Left ventricle myocardium inferior (tissue), 1 donor: ENCODE measurements at regions not wholly inside any gene's neighbourhood (a gene's known extent, or its start where the extent isn't known, plus 50 kb on each side); places are given as distances from the start of the nearest gene placed in this dataset.
"Not testable (repeated sequence)": the region's sequence is repeated elsewhere in the genome, so short reads cannot be mapped to it uniquely, and the experiment has no call there.

Source experiments
- DNase-seq: peaks from one replicate; pipeline ENCODE4 v3.0.0-alpha.2; 2020
- H3K27ac ChIP-seq: fragments of 200-600 bp; replicated peaks from 2 replicates; pipeline ENCODE4 v1.8.0; 2021
- H3K27me3 ChIP-seq: fragments of 200-600 bp; 2 replicates; pipeline ENCODE4 v1.8.0; 2021; ENCODE audit warnings: low read depth
- H3K36me3 ChIP-seq: fragments of 200-600 bp; 2 replicates; pipeline ENCODE4 v1.8.0; 2021
- H3K4me1 ChIP-seq: fragments of 200-600 bp; 2 replicates; pipeline ENCODE4 v1.8.0; 2021
- H3K4me3 ChIP-seq: fragments of 200-600 bp; 2 replicates; pipeline ENCODE4 v1.8.0; 2021; ENCODE audit warnings: mild to moderate bottlenecking, moderate library complexity
- H3K9me3 ChIP-seq: fragments of 200-600 bp; replicated peaks from 2 replicates; pipeline ENCODE4 v1.8.0; 2021
- intact Hi-C: fragments of 100-400 bp; cut with micrococcal nuclease; formaldehyde crosslinking; loops from one replicate; pipeline ENCODE4 v1.11.0; 2022
- TF ChIP-seq, protein P1 (sequence below): fragments of 200-600 bp; IDR thresholded peaks from 2 replicates; pipeline ENCODE4 v1.8.0; 2021; ENCODE audit warnings: antibody characterized with exemption, mild to moderate bottlenecking, borderline replicate concordance
- donor health status: DM: no; HTN: yes; CAD: no; lungs with severe emphysema.

DNA sequence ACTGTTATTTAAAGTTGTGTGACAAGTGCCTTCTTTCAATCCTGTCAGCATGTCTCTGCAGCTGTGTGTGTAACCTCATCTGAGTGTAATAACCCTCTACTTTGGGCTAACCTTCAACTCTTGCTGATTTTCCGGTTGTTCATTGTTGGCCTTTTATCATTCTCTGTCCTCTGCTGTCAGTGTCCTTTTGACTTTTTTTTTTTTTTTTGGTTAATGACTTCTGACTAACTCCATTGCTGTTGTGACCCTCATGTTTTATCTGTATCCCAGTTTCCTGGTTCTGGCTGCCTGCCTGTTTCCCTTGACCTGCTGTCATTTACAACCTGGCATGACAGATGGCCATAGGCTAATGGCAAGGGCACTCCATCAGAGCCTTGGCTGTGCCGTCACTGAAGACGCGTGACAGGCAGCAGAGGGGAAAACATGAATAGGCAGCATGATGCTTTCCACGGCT lies 145.7 kb upstream of the MAN1A1 start:
- no peaks in the 10 kb centered on the region for H3K27me3 ChIP-seq
- no peaks in the 10 kb centered on the region for H3K4me1 ChIP-seq
- TF ChIP-seq, protein P1, sequence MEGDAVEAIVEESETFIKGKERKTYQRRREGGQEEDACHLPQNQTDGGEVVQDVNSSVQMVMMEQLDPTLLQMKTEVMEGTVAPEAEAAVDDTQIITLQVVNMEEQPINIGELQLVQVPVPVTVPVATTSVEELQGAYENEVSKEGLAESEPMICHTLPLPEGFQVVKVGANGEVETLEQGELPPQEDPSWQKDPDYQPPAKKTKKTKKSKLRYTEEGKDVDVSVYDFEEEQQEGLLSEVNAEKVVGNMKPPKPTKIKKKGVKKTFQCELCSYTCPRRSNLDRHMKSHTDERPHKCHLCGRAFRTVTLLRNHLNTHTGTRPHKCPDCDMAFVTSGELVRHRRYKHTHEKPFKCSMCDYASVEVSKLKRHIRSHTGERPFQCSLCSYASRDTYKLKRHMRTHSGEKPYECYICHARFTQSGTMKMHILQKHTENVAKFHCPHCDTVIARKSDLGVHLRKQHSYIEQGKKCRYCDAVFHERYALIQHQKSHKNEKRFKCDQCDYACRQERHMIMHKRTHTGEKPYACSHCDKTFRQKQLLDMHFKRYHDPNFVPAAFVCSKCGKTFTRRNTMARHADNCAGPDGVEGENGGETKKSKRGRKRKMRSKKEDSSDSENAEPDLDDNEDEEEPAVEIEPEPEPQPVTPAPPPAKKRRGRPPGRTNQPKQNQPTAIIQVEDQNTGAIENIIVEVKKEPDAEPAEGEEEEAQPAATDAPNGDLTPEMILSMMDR: no peak
- no peaks in the 10 kb centered on the region for H3K36me3 ChIP-seq
- intact Hi-C loops: no loop called here
- no peak overlapping the region for H3K4me3 ChIP-seq
- peak; percentile 30 for DNase-seq
- peaks cover 22% of the 10 kb centered on the region for H3K9me3 ChIP-seq
- H3K27ac ChIP-seq: peak overlapping the region; percentile 27

DNA sequence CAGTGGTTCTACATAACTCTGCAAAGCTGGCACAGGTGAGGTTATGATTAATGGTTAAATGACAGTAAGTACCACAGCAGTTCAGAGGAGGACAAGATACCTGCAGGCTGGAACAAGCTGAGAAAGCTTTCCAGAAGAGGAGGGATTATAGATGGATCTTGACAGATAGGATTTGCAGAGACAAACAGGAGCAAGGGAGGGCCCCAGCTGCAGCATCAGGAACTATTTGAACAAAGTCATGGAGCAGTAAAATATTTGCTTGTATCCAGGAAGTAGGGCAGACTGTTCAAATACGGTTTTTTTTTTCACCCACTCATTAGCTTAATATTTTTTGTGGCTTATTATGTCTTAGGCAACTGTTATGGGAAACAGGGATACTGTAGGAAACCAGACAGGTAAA lies 144.4 kb upstream of the MAN1A1 start:
- DNase-seq: no peak

DNA sequence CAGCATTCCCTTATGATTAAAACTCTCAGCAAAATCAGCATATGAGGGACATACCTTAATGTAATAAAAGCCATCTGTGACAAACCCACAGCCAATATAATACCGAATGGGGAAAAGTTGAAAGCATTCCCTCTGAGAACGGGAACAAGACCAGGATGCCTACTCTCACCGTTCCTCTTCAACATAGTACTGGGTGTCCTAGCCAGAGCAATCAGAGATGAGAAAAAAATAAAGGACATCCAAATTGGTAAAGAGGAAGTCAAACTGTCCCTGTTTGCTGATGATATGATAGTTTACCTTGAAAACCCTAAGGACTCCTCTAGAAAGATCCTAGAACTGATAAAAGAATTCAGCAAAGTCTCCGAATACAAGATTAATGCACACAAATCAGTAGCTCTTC lies 141.6 kb upstream of the MAN1A1 start:
- H3K27ac ChIP-seq, H3K4me1 ChIP-seq, DNase-seq, H3K36me3 ChIP-seq, H3K4me3 ChIP-seq, H3K27me3 ChIP-seq, intact Hi-C loops: not testable (repeated sequence)
- H3K9me3 ChIP-seq: peaks cover 35% of the 10 kb centered on the region

More for the DNA sequence above, 144.4 kb upstream of the MAN1A1 start:
- TF ChIP-seq, protein P1: no peak
- Histone ChIP-seq H3K4me3 (no peak overlapping the region), H3K4me1 (no peaks in the 10 kb centered on the region), H3K36me3 (no peaks in the 10 kb centered on the region), H3K9me3 (peaks cover 35% of the 10 kb centered on the region), H3K27me3 (no peaks in the 10 kb centered on the region), H3K27ac (no peak overlapping the region)
- intact Hi-C loops: no loop called here

DNA sequence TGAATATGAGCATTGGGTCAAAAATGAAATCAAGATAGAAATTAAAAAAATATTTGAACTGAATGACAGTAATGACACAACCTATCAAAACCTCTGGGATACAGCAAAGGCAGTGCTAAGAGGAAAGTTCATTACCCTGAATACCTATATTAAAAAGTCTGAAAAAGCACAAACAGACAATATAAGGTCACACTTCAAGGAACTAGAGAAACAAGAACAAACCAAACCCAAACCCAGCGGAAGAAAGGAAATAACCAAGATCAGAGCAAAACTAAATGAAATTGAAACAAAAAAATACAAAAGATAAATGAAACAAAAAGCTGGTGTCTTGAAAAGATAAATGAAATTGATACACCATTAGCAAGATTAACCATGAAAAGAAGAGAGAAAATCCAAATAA lies 140.5 kb upstream of the MAN1A1 start:
- H3K9me3 ChIP-seq: peaks cover 35% of the 10 kb centered on the region
- H3K4me3 ChIP-seq, H3K27ac ChIP-seq, H3K27me3 ChIP-seq, H3K36me3 ChIP-seq, H3K4me1 ChIP-seq, intact Hi-C loops, DNase-seq: not testable (repeated sequence)

DNA sequence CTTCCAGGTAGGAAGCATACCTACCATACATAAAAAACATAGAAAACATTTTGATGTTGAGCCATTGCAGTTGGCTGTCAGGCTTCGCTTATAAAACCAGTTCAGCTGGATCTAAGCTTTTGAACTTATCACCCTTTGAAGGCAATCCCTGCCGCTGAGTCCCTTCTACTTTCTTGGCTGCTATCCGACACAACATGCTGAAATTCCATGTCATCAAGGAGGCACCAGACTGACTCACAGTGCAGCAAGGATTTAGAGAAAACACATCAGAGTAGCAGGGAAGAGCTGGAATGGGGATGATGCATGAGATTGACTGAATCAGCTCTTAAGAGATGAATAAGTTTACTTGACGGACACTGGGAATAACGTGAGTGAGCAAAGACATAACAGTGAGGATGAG lies 135.0 kb upstream of the MAN1A1 start:
- Histone ChIP-seq H3K9me3 (peaks cover 7% of the 10 kb centered on the region), H3K27me3 (no peaks in the 10 kb centered on the region), H3K4me3 (no peak overlapping the region), H3K27ac (no peak overlapping the region), H3K4me1 (peaks cover 4% of the 10 kb centered on the region), H3K36me3 (no peaks in the 10 kb centered on the region)
- intact Hi-C loops: no loop called here
- TF ChIP-seq, protein P1: no peak
- DNase-seq: no peak

DNA sequence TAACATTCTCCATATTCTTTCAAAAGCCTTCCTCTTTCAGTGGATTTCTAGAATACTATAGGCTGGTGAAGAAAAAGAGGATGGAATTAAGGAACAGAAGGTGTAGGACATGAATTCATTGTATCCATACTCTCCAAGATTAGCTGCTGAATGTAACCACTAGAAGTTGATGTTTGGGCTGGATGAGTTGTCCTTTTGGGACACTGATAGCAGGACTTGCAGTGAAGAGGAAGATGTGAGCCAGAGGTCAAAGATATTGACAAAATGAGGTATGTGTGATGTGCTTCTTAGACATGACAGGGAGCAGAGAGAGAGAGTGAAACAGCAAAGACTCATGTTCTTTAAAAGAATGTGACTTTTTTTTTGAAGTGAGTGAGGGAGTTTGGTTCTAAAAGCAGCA lies 134.3 kb upstream of the MAN1A1 start:
- intact Hi-C loops: no loop called here
- TF ChIP-seq, protein P1: no peak

DNA sequence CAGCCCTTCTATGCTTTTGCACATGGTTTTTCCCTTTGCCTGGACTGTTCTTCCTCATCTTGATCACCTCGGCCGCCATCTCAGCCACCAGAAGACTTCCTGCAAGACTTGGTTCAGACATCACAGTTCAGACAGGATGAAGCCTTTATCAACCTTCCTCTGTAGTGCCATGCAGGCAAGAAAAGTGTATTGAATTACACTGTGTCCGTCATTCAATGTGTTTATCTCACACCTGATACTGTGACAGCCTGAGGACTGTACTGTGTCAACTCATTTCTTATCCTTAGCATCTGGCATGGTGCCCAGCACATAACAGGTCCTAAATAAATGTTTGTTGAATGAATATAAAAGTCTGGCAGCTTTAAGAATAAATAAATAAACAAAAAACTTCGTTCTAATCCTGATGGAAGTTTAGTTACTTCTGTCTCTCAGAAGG lies 133.3 kb upstream of the MAN1A1 start:
- peaks cover 4% of the 10 kb centered on the region for H3K4me1 ChIP-seq
- H3K36me3 ChIP-seq: no peaks in the 10 kb centered on the region
- DNase-seq: no peak
- H3K4me3 ChIP-seq: no peak overlapping the region
- TF ChIP-seq, protein P1: no peak
- H3K27ac ChIP-seq: no peak overlapping the region
- intact Hi-C loops: no loop called here
- no peaks in the 10 kb centered on the region for H3K27me3 ChIP-seq
- no peaks in the 10 kb centered on the region for H3K9me3 ChIP-seq

More for the DNA sequence above, 134.3 kb upstream of the MAN1A1 start:
- Histone ChIP-seq H3K4me1 (peaks cover 4% of the 10 kb centered on the region), H3K4me3 (no peak overlapping the region), H3K9me3 (no peaks in the 10 kb centered on the region), H3K36me3 (no peaks in the 10 kb centered on the region), H3K27me3 (no peaks in the 10 kb centered on the region), H3K27ac (no peak overlapping the region)
- DNase-seq: no peak
